Endothelial cell of umbilical vein (primary cell): ENCODE measurements at regions not wholly inside any gene's neighbourhood (a gene's known extent, or its start where the extent isn't known, plus 50 kb on each side); places are given as distances from the start of the nearest gene placed in this dataset.

Source experiments
- BruUV-seq: library from RNA; stranded (reverse); fragments of 400-500 nt; replicated peaks from 2 replicates; lab custom pipeline; 2021; lab: Mats Ljungman, UMichigan
- CTCF ChIA-PET: fragments of 300-600, 350-600 bp; sonication (Branson Sonifier 250); formaldehyde crosslinking; loops from one replicate; lab custom pipeline; 2021; ENCODE audit warnings: antibody characterized with exemption, inconsistent platforms; lab: Charles Lee
- POLR2A ChIA-PET: fragments of 300-600, 350-600 bp; sonication (Branson Sonifier 250); formaldehyde crosslinking; loops from one replicate; lab custom pipeline; 2021; ENCODE audit warnings: antibody characterized with exemption, inconsistent platforms; lab: Charles Lee
- DNase-seq: peaks from one replicate; pipeline ENCODE4 v3.0.0-alpha.2; 2011; ENCODE audit warnings: low read depth, low spot score
- FAIRE-seq: peaks from 2 replicates; lab custom pipeline; 2011; peaks lifted over from hg19 to GRCh38; lab: Jason Lieb, UNC
- H2AFZ ChIP-seq: 2 replicates; pipeline ENCODE4 v1.6.0; 2012; ENCODE audit warnings: low read depth, low read length, control low read depth, inconsistent platforms
- H3K27ac ChIP-seq: 2 replicates; pipeline ENCODE4 v1.5.1; 2011; ENCODE audit warnings: low read depth, mild to moderate bottlenecking, control low read depth, low read length, moderate library complexity; ENCODE audit not compliant: insufficient read depth
- H3K27me3 ChIP-seq, 2 experiments: 2 replicates each; pipeline versions ENCODE4 v1.6.0 to v1.6.1; 2011; ENCODE audit warnings: low read length in 2 of 2, mixed read lengths in 1 of 2; ENCODE audit not compliant: control insufficient read depth in 2 of 2, insufficient read depth in 2 of 2
- H3K36me3 ChIP-seq, 2 experiments: 2 replicates in 1 of 2; 3 replicates in 1 of 2; pipeline ENCODE4 v1.5.1; 2011; ENCODE audit warnings: low read length in 2 of 2, mild to moderate bottlenecking in 1 of 2, moderate library complexity in 1 of 2; ENCODE audit not compliant: control insufficient read depth in 2 of 2, insufficient read depth in 2 of 2; ENCODE audit errors: extremely low read depth in 1 of 2
- H3K4me1 ChIP-seq: 3 replicates; pipeline ENCODE4 v1.5.1; 2011; ENCODE audit warnings: mild to moderate bottlenecking, low read length; ENCODE audit not compliant: control insufficient read depth, insufficient read depth; ENCODE audit errors: extremely low read depth
- H3K4me2 ChIP-seq: 2 replicates; pipeline ENCODE4 v1.6.1; 2011; ENCODE audit warnings: low read length, control low read depth, mixed read lengths; ENCODE audit not compliant: insufficient read depth
- H3K4me3 ChIP-seq, 3 experiments: fragments of 200-600 bp in 1 of 3; sonication (generic), shearing (Covaris generic) in 1 of 3; replicated peaks in 1 of 3; 2 replicates each; pipeline ENCODE4 v1.5.1; 2011 to 2016; ENCODE audit warnings: control low read depth in 3 of 3, low read length in 3 of 3, mild to moderate bottlenecking in 2 of 3, inconsistent platforms in 1 of 3, low read depth in 1 of 3, moderate library complexity in 1 of 3; ENCODE audit not compliant: insufficient read depth in 1 of 3
- H3K79me2 ChIP-seq: 2 replicates; pipeline ENCODE4 v1.6.0; 2012; ENCODE audit warnings: low read length, inconsistent platforms; ENCODE audit not compliant: control insufficient read depth, insufficient read depth
- H3K9ac ChIP-seq: replicated peaks from 2 replicates; pipeline ENCODE3; 2011; ENCODE audit warnings: low read length, control low read depth; ENCODE audit not compliant: insufficient read depth; ENCODE audit errors: extremely low read depth
- H3K9me1 ChIP-seq: replicated peaks from 3 replicates; pipeline ENCODE4 v1.6.0; 2011; ENCODE audit warnings: mild to moderate bottlenecking, low read length; ENCODE audit not compliant: control insufficient read depth, insufficient read depth; ENCODE audit errors: extremely low read depth
- H3K9me3 ChIP-seq: replicated peaks from 2 replicates; pipeline ENCODE4 v1.5.1; 2012; ENCODE audit warnings: low read length, inconsistent platforms; ENCODE audit not compliant: control insufficient read depth, insufficient read depth
- H4K20me1 ChIP-seq: replicated peaks from 2 replicates; pipeline ENCODE3; 2011; ENCODE audit warnings: mild to moderate bottlenecking, low read length; ENCODE audit not compliant: control insufficient read depth, insufficient read depth; ENCODE audit errors: extremely low read depth
- EZH2 ChIP-seq: IDR thresholded peaks from 2 replicates; pipeline ENCODE4 v1.6.1; 2012; ENCODE audit warnings: borderline replicate concordance, low read depth, mild to moderate bottlenecking, moderate library complexity, low read length, inconsistent platforms; ENCODE audit not compliant: severe bottlenecking
- FOS ChIP-seq: IDR thresholded peaks from 2 replicates; pipeline ENCODE4 v1.6.1; 2011; ENCODE audit warnings: mild to moderate bottlenecking, low read length, moderate library complexity, borderline replicate concordance; ENCODE audit not compliant: insufficient read depth
- GATA2 ChIP-seq: IDR thresholded peaks from 2 replicates; pipeline ENCODE4 v1.7.0; 2011; ENCODE audit warnings: low read depth, mild to moderate bottlenecking, moderate library complexity, mixed read lengths, low read length; ENCODE audit not compliant: insufficient read length, insufficient read depth
- JUN ChIP-seq: IDR thresholded peaks from 2 replicates; pipeline ENCODE4 v1.6.1; 2011; ENCODE audit warnings: borderline replicate concordance, low read depth; ENCODE audit not compliant: insufficient read length, insufficient read depth
- MYC ChIP-seq: IDR thresholded peaks from one replicate; pipeline ENCODE4 v1.6.1; 2011; ENCODE audit warnings: mild to moderate bottlenecking, low read depth, low read length
- POLR2A ChIP-seq: IDR thresholded peaks from 2 replicates; pipeline ENCODE4 v1.6.1; 2012; ENCODE audit warnings: low read depth, mild to moderate bottlenecking, control low read depth, low read length
- POLR2AphosphoS5 ChIP-seq: IDR thresholded peaks from 2 replicates; pipeline ENCODE4 v1.6.1; 2012; ENCODE audit warnings: low read depth, mild to moderate bottlenecking, control low read depth, low read length, moderate library complexity; ENCODE audit not compliant: insufficient read depth
- dilution Hi-C: fragments of 300-500 bp; cut with MboI; formaldehyde crosslinking; loops from one replicate; pipeline ENCODE4 v1.15.0; 2019; ENCODE audit warnings: low sequenced_read_pairs; ENCODE audit not compliant: extremely low pct_ligation_motif_present
- intact Hi-C: fragments of 100-400 bp; cut with micrococcal nuclease; formaldehyde crosslinking; loops from one replicate; pipeline ENCODE4 v1.10.0; 2022
- TF ChIP-seq, protein P1 (sequence below), 2 donors: IDR thresholded peaks; 1 replicate in 1 of 2; 2 replicates in 1 of 2; pipeline ENCODE4 v1.5.1; 2011; ENCODE audit warnings: low read length in 2 of 2, mild to moderate bottlenecking in 2 of 2, moderate library complexity in 2 of 2, control low read depth in 1 of 2, inconsistent platforms in 1 of 2, low read depth in 1 of 2; ENCODE audit not compliant: insufficient read depth in 1 of 2; ENCODE audit errors: extremely low read depth in 1 of 2
- TF ChIP-seq, protein P2 (sequence below): IDR thresholded peaks from 2 replicates; pipeline ENCODE4 v1.6.1; 2011; ENCODE audit not compliant: insufficient read depth, insufficient read length

DNA sequence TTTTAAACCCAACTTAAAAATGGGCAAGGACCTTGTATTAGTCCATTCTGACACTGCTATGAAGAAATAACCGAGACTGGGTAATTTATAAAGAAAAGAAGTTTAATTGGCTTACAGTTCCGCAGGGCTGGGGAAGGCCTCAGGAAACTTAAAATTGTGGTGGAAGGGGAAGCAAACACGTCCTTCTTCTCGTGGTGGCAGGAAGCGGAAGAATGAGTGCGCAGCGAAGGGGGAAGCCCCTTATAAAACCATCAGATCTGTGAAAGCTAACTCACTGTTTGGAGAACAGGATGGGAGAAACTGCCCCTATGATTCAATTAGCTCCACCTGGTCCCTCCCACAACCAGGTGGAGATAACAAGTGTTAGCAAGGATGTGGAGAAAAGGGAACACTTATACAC, 237.7 kb downstream of the SEC16B start:
- H3K9ac ChIP-seq: no peak overlapping the region
- H3K27me3 ChIP-seq: no peaks in the 10 kb centered on the region
- FAIRE-seq (no peak), DNase-seq (no peak)
- dilution Hi-C loops: no loop called here
- CTCF ChIA-PET: no interaction called here
- no peaks in the 10 kb centered on the region for H3K9me1 ChIP-seq
- H3K4me1 ChIP-seq: no peaks in the 10 kb centered on the region
- no peak overlapping the region for H2AFZ ChIP-seq
- no peaks in the 10 kb centered on the region for H4K20me1 ChIP-seq
- no peaks in the 10 kb centered on the region for H3K36me3 ChIP-seq
- H3K9me3 ChIP-seq: no peaks in the 10 kb centered on the region
- no peak for TF ChIP-seq POLR2AphosphoS5
- TF ChIP-seq FOS: no peak
- TF ChIP-seq EZH2: no peak
- no peak for TF ChIP-seq POLR2A
- TF ChIP-seq GATA2: no peak
- no peaks in the 10 kb centered on the region for H3K79me2 ChIP-seq
- no peak overlapping the region for H3K4me2 ChIP-seq
- intact Hi-C loops: no loop called here
- no TSS peak for BruUV-seq
- no peak overlapping the region for H3K27ac ChIP-seq
- POLR2A ChIA-PET: no interaction called here
- no peak overlapping the region for H3K4me3 ChIP-seq

DNA sequence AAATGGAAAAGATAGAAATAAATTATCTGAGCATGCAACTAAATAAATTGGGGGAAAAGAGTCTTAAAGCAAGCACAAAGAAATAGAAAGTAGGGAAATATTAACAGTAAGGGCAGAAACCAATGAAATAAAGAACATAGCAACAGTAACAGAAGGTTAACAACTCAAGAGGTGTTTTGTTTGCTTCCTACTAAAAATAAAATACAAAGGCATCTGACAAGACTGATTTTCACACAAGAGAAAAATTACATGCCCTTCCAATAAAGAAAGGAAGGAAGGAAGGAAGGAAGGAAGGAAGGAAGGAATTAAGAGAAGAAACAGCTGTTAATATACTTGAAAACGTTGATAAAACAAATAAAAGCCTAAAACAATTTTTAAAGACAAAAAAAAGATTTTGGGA, 240.2 kb downstream of the SEC16B start:
- dilution Hi-C loops (no loop called here), intact Hi-C loops (no loop called here)
- no peak for TF ChIP-seq POLR2AphosphoS5
- no peak for TF ChIP-seq POLR2A
- TF ChIP-seq EZH2: no peak
- TF ChIP-seq MYC: no peak
- TF ChIP-seq, protein P1, sequence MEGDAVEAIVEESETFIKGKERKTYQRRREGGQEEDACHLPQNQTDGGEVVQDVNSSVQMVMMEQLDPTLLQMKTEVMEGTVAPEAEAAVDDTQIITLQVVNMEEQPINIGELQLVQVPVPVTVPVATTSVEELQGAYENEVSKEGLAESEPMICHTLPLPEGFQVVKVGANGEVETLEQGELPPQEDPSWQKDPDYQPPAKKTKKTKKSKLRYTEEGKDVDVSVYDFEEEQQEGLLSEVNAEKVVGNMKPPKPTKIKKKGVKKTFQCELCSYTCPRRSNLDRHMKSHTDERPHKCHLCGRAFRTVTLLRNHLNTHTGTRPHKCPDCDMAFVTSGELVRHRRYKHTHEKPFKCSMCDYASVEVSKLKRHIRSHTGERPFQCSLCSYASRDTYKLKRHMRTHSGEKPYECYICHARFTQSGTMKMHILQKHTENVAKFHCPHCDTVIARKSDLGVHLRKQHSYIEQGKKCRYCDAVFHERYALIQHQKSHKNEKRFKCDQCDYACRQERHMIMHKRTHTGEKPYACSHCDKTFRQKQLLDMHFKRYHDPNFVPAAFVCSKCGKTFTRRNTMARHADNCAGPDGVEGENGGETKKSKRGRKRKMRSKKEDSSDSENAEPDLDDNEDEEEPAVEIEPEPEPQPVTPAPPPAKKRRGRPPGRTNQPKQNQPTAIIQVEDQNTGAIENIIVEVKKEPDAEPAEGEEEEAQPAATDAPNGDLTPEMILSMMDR (IDR thresholded peaks at IDR 0.05; ENCODE audit: extremely low read depth in 1 of 2, insufficient read depth in 1 of 2, low read depth in 1 of 2, low read length in 2 of 2): no peak
- TF ChIP-seq, protein P2, sequence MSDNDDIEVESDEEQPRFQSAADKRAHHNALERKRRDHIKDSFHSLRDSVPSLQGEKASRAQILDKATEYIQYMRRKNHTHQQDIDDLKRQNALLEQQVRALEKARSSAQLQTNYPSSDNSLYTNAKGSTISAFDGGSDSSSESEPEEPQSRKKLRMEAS: no peak
- TF ChIP-seq GATA2: no peak
- no peak for TF ChIP-seq JUN
- no peak for TF ChIP-seq FOS
- H3K4me2 ChIP-seq: no peak overlapping the region
- H3K79me2 ChIP-seq: no peaks in the 10 kb centered on the region
- no peaks in the 10 kb centered on the region for H3K9me3 ChIP-seq
- H2AFZ ChIP-seq: no peak overlapping the region
- no peak overlapping the region for H3K4me3 ChIP-seq
- BruUV-seq: no TSS peak
- POLR2A ChIA-PET: no interaction called here
- FAIRE-seq (no peak), DNase-seq (no peak)
- no peak overlapping the region for H3K9ac ChIP-seq
- no peaks in the 10 kb centered on the region for H3K36me3 ChIP-seq
- H3K9me1 ChIP-seq: no peaks in the 10 kb centered on the region
- no peaks in the 10 kb centered on the region for H3K4me1 ChIP-seq
- no peaks in the 10 kb centered on the region for H4K20me1 ChIP-seq
- H3K27me3 ChIP-seq: no peaks in the 10 kb centered on the region
- no peak overlapping the region for H3K27ac ChIP-seq
- CTCF ChIA-PET: interaction anchor here (1.3 kb wide), 1 partner anchor 9 kb away, joined by 4 read pairs; no protein-coding TSS in a partner anchor
